GM19239 (cell line): ENCODE measurements at regions not wholly inside any gene's neighbourhood (a gene's known extent, or its start where the extent isn't known, plus 50 kb on each side); places are given as distances from the start of the nearest gene placed in this dataset.
"Not testable (repeated sequence)": the region's sequence is repeated elsewhere in the genome, so short reads cannot be mapped to it uniquely, and the experiment has no call there.

ENCODE experiments used
- DNase-seq: peaks from one replicate; pipeline ENCODE4 v3.0.0; 2011; ENCODE audit warnings: low spot score; ENCODE audit not compliant: insufficient read length
- FAIRE-seq: peaks from 2 replicates; lab custom pipeline; 2011; peaks lifted over from hg19 to GRCh38; lab: Jason Lieb, UNC

- FAIRE-seq, DNase-seq: not testable (repeated sequence)
These were observed 53.2 kb upstream of the TBL1X start for GRCh38 chrX:9411682-9412081.

- FAIRE-seq (no peak), DNase-seq (no peak)
These were observed 50.4 kb upstream of the TBL1X start for GRCh38 chrX:9414416-9414815.
